H1 (cell line): ENCODE measurements at regions not wholly inside any gene's neighbourhood (a gene's known extent, or its start where the extent isn't known, plus 50 kb on each side); places are given as distances from the start of the nearest gene placed in this dataset.

Experiments
- ATF2 ChIP-seq: IDR thresholded peaks from 2 replicates; pipeline ENCODE4 v1.6.1; 2012; ENCODE audit warnings: low read length, inconsistent platforms
- KDM4A ChIP-seq: IDR thresholded peaks from one replicate; pipeline ENCODE4 v1.7.1; 2012; ENCODE audit warnings: low read depth, mild to moderate bottlenecking, moderate library complexity, low read length, inconsistent platforms; ENCODE audit not compliant: severe bottlenecking
- SRF ChIP-seq: IDR thresholded peaks from 2 replicates; pipeline ENCODE4 v1.6.1; 2011; ENCODE audit warnings: mild to moderate bottlenecking, low read depth, low read length, moderate library complexity

- no peak for TF ChIP-seq SRF
- no peak for TF ChIP-seq KDM4A
- no peak for TF ChIP-seq ATF2
- TF ChIP-seq, all 59 proteins: peak for 0
These were observed 720.2 kb upstream of the GOLIM4 start (continued) for GRCh38 chr3:168815946-168816345.
